ENCODE measurements at regions not wholly inside any gene's neighbourhood (a gene's known extent, or its start where the extent isn't known, plus 50 kb on each side); places are given as distances from the start of the nearest gene placed in this dataset.

- no peak overlapping the region for H3K4me3 ChIP-seq (ENCODE audit: low read depth, low read length)
- in situ Hi-C loops (cut with HindIII; ENCODE audit: low pct_ligation_motif_present, low sequenced_read_pairs) = no loop called here
- no peak for TF ChIP-seq CTCF (IDR thresholded peaks at IDR 0.05; ENCODE audit: low read depth, low read length, missing control alignments)
- no peak for DNase-seq
- no peaks in the 10 kb centered on the region for H3K27me3 ChIP-seq (replicated peaks)
- H3K36me3 ChIP-seq (replicated peaks) = no peaks in the 10 kb centered on the region
- no peak overlapping the region for H3K27ac ChIP-seq
Measured at GRCh38 chr7:94330269-94331020, 64.2 kb upstream of the COL1A2 start.

GRCh38 chr7:94332571-94332970, 62.1 kb upstream of the COL1A2 start:
- in situ Hi-C loops (cut with HindIII; ENCODE audit: low pct_ligation_motif_present, low sequenced_read_pairs) = no loop called here
- H3K27me3 ChIP-seq (replicated peaks) = no peaks in the 10 kb centered on the region
- no peak for DNase-seq
- H3K4me3 ChIP-seq (ENCODE audit: low read depth, low read length) = no peak overlapping the region
- no peaks in the 10 kb centered on the region for H3K36me3 ChIP-seq (replicated peaks)
- no peak for TF ChIP-seq CTCF (IDR thresholded peaks at IDR 0.05; ENCODE audit: low read depth, low read length, missing control alignments)
- H3K27ac ChIP-seq = no peak overlapping the region

GRCh38 chr7:94333810-94334209, 60.9 kb upstream of the COL1A2 start:
- in situ Hi-C loops (cut with HindIII; ENCODE audit: low pct_ligation_motif_present, low sequenced_read_pairs) = no loop called here
- Histone ChIP-seq H3K27ac (no peak overlapping the region), H3K4me3 (ENCODE audit: low read depth, low read length) (no peak overlapping the region), H3K36me3 (replicated peaks) (no peaks in the 10 kb centered on the region), H3K27me3 (replicated peaks) (no peaks in the 10 kb centered on the region)
- no peak for DNase-seq
- no peak for TF ChIP-seq CTCF (IDR thresholded peaks at IDR 0.05; ENCODE audit: low read depth, low read length, missing control alignments)

GRCh38 chr7:94335586-94335985, 59.1 kb upstream of the COL1A2 start:
- in situ Hi-C loops (cut with HindIII; ENCODE audit: low pct_ligation_motif_present, low sequenced_read_pairs) = no loop called here
- Histone ChIP-seq H3K36me3 (replicated peaks) (no peaks in the 10 kb centered on the region), H3K27me3 (replicated peaks) (no peaks in the 10 kb centered on the region), H3K27ac (no peak overlapping the region), H3K4me3 (ENCODE audit: low read depth, low read length) (no peak overlapping the region)
- no peak for DNase-seq
- no peak for TF ChIP-seq CTCF (IDR thresholded peaks at IDR 0.05; ENCODE audit: low read depth, low read length, missing control alignments)

- H3K27ac ChIP-seq = no peak overlapping the region
- no peak overlapping the region for H3K4me3 ChIP-seq (ENCODE audit: low read depth, low read length)
- in situ Hi-C loops (cut with HindIII; ENCODE audit: low pct_ligation_motif_present, low sequenced_read_pairs) = no loop called here
- TF ChIP-seq CTCF (IDR thresholded peaks at IDR 0.05; ENCODE audit: low read depth, low read length, missing control alignments) = no peak
- H3K27me3 ChIP-seq (replicated peaks) = no peaks in the 10 kb centered on the region
- no peak for DNase-seq
- H3K36me3 ChIP-seq (replicated peaks) = no peaks in the 10 kb centered on the region
Measured at GRCh38 chr7:94336009-94336408, 58.7 kb upstream of the COL1A2 start.

- Histone ChIP-seq H3K36me3 (replicated peaks) (no peaks in the 10 kb centered on the region), H3K27me3 (replicated peaks) (no peaks in the 10 kb centered on the region)
- no peak for DNase-seq
Measured at GRCh38 chr7:94338921-94339371, 55.7 kb upstream of the COL1A2 start.

More at GRCh38 chr7:94338921-94339371, 55.7 kb upstream of the COL1A2 start:
- TF ChIP-seq CTCF (IDR thresholded peaks at IDR 0.05; ENCODE audit: low read depth, low read length, missing control alignments) = no peak
- Histone ChIP-seq H3K4me3 (ENCODE audit: low read depth, low read length) (no peak overlapping the region), H3K27ac (no peak overlapping the region)
- in situ Hi-C loops (cut with HindIII; ENCODE audit: low pct_ligation_motif_present, low sequenced_read_pairs) = no loop called here

Data from brain microvascular endothelial cell (primary cell).